ENCODE measurements at regions not wholly inside any gene's neighbourhood (a gene's known extent, or its start where the extent isn't known, plus 50 kb on each side); places are given as distances from the start of the nearest gene placed in this dataset.

DNA sequence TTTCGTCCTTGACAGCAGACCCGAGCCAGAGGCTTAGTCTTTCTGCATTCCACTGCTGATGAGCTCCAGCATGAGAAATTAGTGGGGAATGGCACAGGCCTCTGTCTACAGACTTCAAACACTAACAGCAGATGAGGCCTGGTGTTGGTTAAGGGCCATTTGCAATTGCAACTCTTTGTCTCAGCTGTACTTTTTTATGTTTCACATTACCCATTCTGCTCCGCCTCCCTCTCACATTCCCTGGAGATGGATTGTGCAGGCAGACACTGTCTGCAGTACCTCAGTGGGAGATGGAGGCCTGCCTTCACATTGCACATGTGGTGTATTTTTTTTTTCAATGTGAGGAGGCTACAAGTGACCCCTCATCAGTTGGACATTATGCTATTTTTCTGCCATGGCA is 370.2 kb downstream of the DUSP10 start:
- TF ChIP-seq POLR2A (IDR thresholded peaks at IDR 0.05; ENCODE audit: low read depth, low read length) (no peak), POLR2AphosphoS5 (IDR thresholded peaks at IDR 0.05; ENCODE audit: low read depth, low read length) (no peak), TAF1 (IDR thresholded peaks at IDR 0.05; ENCODE audit: borderline replicate concordance, low read depth, low read length) (no peak)
